GM23338 (cell line): ENCODE measurements at regions not wholly inside any gene's neighbourhood (a gene's known extent, or its start where the extent isn't known, plus 50 kb on each side); places are given as distances from the start of the nearest gene placed in this dataset.

Experiments
- ATAC-seq: fragments of 200-7000 bp; cut with Tn5 transposase; 3 replicates; pipeline ENCODE4 v1.9.1; 2020
- DNase-seq: peaks from one replicate; pipeline ENCODE4 v3.0.0-alpha.2; 2015; ENCODE audit warnings: low spot score
- H2AFZ ChIP-seq: fragments of 200-600 bp; sonication (generic); 2 replicates; pipeline ENCODE4 v1.8.0; 2016; ENCODE audit warnings: antibody characterized with exemption, mild to moderate bottlenecking, moderate library complexity
- H3F3A ChIP-seq: fragments of 200-600 bp; sonication (generic); replicated peaks from 2 replicates; pipeline ENCODE4 v1.8.0; 2017; ENCODE audit warnings: antibody characterized with exemption, mixed run types, low read depth
- H3K27ac ChIP-seq: fragments of 200-600 bp; sonication (generic); 2 replicates; pipeline ENCODE4 v1.6.1; 2016; ENCODE audit warnings: low read depth
- H3K27me3 ChIP-seq: fragments of 200-600 bp; sonication (generic); 2 replicates; pipeline ENCODE4 v1.8.0; 2016; ENCODE audit warnings: mild to moderate bottlenecking, mixed run types, moderate library complexity; ENCODE audit not compliant: insufficient read depth
- H3K36me3 ChIP-seq: fragments of 200-600 bp; sonication (generic); 2 replicates; pipeline ENCODE4 v1.8.0; 2016; ENCODE audit warnings: mild to moderate bottlenecking; ENCODE audit not compliant: insufficient read depth
- H3K4me1 ChIP-seq: fragments of 200-600 bp; sonication (generic); 2 replicates; pipeline ENCODE4 v1.8.0; 2016; ENCODE audit warnings: mild to moderate bottlenecking, moderate library complexity; ENCODE audit not compliant: insufficient read depth
- H3K4me2 ChIP-seq: fragments of 200-600 bp; sonication (generic); 2 replicates; pipeline ENCODE4 v1.7.1; 2017; ENCODE audit warnings: mixed run types
- H3K4me3 ChIP-seq: fragments of 200-600 bp; sonication (generic); 2 replicates; pipeline ENCODE4 v1.6.1; 2016; ENCODE audit warnings: mixed run types
- H3K79me2 ChIP-seq: fragments of 200-600 bp; sonication (generic); replicated peaks from 2 replicates; pipeline ENCODE4 v1.8.0; 2017; ENCODE audit warnings: mild to moderate bottlenecking; ENCODE audit not compliant: insufficient read depth
- H3K9me2 ChIP-seq: fragments of 200-600 bp; sonication (generic); 2 replicates; pipeline ENCODE4 v1.8.0; 2017; ENCODE audit not compliant: insufficient read depth
- H4K20me1 ChIP-seq: fragments of 200-600 bp; sonication (generic); replicated peaks from 2 replicates; pipeline ENCODE4 v1.8.0; 2017; ENCODE audit warnings: mild to moderate bottlenecking; ENCODE audit not compliant: insufficient read depth
- H3K27ac Mint-ChIP-seq: 2 replicates; pipeline ENCODE4 v1.8.0; 2020; ENCODE audit warnings: inconsistent platforms, mild to moderate bottlenecking, moderate library complexity, mixed read lengths
- H3K27me3 Mint-ChIP-seq: 3 replicates; pipeline ENCODE4 v1.8.0; 2022; ENCODE audit warnings: low read depth, mild to moderate bottlenecking, moderate library complexity, mixed read lengths, inconsistent platforms; ENCODE audit not compliant: insufficient read depth, poor library complexity
- H3K36me3 Mint-ChIP-seq: 3 replicates; pipeline ENCODE4 v1.8.0; 2021; ENCODE audit warnings: low read depth, mild to moderate bottlenecking, inconsistent platforms, moderate library complexity, mixed read lengths
- H3K4me1 Mint-ChIP-seq: 3 replicates; pipeline ENCODE4 v1.8.0; 2020; ENCODE audit warnings: mild to moderate bottlenecking, inconsistent platforms, mixed read lengths
- H3K4me3 Mint-ChIP-seq: 3 replicates; pipeline ENCODE4 v1.8.0; 2021; ENCODE audit warnings: moderate library complexity, mild to moderate bottlenecking, inconsistent platforms, mixed read lengths
- H3K9me3 Mint-ChIP-seq: 3 replicates; pipeline ENCODE4 v1.8.0; 2020; ENCODE audit warnings: moderate library complexity, mild to moderate bottlenecking, inconsistent platforms, mixed read lengths
- CREB1 ChIP-seq: fragments of 250-450 bp; sonication (Bioruptor Pico); IDR thresholded peaks from 2 replicates; pipeline ENCODE4 v1.5.0; 2020; ENCODE audit warnings: low read depth, mild to moderate bottlenecking, moderate library complexity
- CTCF ChIP-seq, 2 experiments: fragments of 200-600 bp in 1 of 2; sonication (generic) in 1 of 2; conservative IDR thresholded peaks; 2 replicates each; pipeline versions ENCODE4 v1.5.1 to v1.6.1; 2016 to 2017; ENCODE audit warnings: antibody characterized with exemption in 2 of 2, low read depth in 2 of 2, mild to moderate bottlenecking in 2 of 2, moderate library complexity in 1 of 2
- ETS1 ChIP-seq: IDR thresholded peaks from 2 replicates; pipeline ENCODE4 v1.6.1; 2016; ENCODE audit warnings: antibody characterized with exemption
- EZH2 ChIP-seq: fragments of 200-600 bp; sonication (generic); IDR thresholded peaks from one replicate; pipeline ENCODE4 v1.8.0; 2017; ENCODE audit warnings: antibody characterized with exemption, mild to moderate bottlenecking, low read depth; ENCODE audit not compliant: unreplicated experiment
- EZH2phosphoT487 ChIP-seq: fragments of 200-600 bp; sonication (generic); IDR thresholded peaks from one replicate; pipeline ENCODE4 v1.8.1; 2018; ENCODE audit warnings: antibody characterized with exemption; ENCODE audit not compliant: unreplicated experiment
- JUNB ChIP-seq: IDR thresholded peaks from one replicate; pipeline ENCODE4 v1.6.1; 2016; ENCODE audit warnings: antibody characterized with exemption; ENCODE audit not compliant: unreplicated experiment
- NANOG ChIP-seq: IDR thresholded peaks from 2 replicates; pipeline ENCODE4 v1.6.1; 2016; ENCODE audit warnings: antibody characterized with exemption, borderline replicate concordance
- POLR2AphosphoS5 ChIP-seq: IDR thresholded peaks from 2 replicates; pipeline ENCODE4 v1.6.1; 2016; ENCODE audit warnings: antibody characterized with exemption, low read depth
- REST ChIP-seq: IDR thresholded peaks from one replicate; pipeline ENCODE4 v1.6.1; 2018; ENCODE audit warnings: antibody characterized with exemption; ENCODE audit not compliant: unreplicated experiment
- STAT1 ChIP-seq: IDR thresholded peaks from one replicate; pipeline ENCODE4 v1.6.1; 2016; ENCODE audit warnings: antibody characterized with exemption; ENCODE audit not compliant: unreplicated experiment
- ZNF114 ChIP-seq: fragments of 250-450 bp; sonication (Bioruptor Pico); IDR thresholded peaks from 2 replicates; pipeline ENCODE4 v1.5.0; 2020; ENCODE audit warnings: mild to moderate bottlenecking, moderate library complexity
- ZNF331 ChIP-seq: fragments of 250-450 bp; sonication (Bioruptor Pico); IDR thresholded peaks from 2 replicates; pipeline ENCODE4 v1.5.0; 2020; ENCODE audit warnings: low read depth, mild to moderate bottlenecking, moderate library complexity
- ZNF462 ChIP-seq: fragments of 250-450 bp; sonication (Bioruptor Pico); IDR thresholded peaks from 2 replicates; pipeline ENCODE4 v1.5.0; 2020; ENCODE audit warnings: mild to moderate bottlenecking, moderate library complexity

GRCh38 chr4:187378441-187378840 is 617.1 kb upstream of the ZFP42 start:
- no peaks in the 10 kb centered on the region for H3K9me2 ChIP-seq
- Mint-ChIP-seq H3K36me3 (no peaks in the 10 kb centered on the region), H3K4me1 (no peaks in the 10 kb centered on the region), H3K27me3 (no peaks in the 10 kb centered on the region), H3K9me3 (peaks cover 2% of the 10 kb centered on the region; the same call in 1 of the 3 replicates), H3K27ac (no peak overlapping the region), H3K4me3 (no peak overlapping the region)
- H3K4me2 ChIP-seq = no peak overlapping the region
- no peak overlapping the region for H3K27ac ChIP-seq
- H3F3A ChIP-seq = no peaks in the 10 kb centered on the region
- H2AFZ ChIP-seq = no peak overlapping the region
- no peaks in the 10 kb centered on the region for H3K4me1 ChIP-seq
- no peaks in the 10 kb centered on the region for H3K79me2 ChIP-seq
- ATAC-seq (no peak), DNase-seq (no peak)
- no peak overlapping the region for H3K4me3 ChIP-seq
- no peaks in the 10 kb centered on the region for H3K27me3 ChIP-seq
- no peaks in the 10 kb centered on the region for H4K20me1 ChIP-seq
- H3K36me3 ChIP-seq = no peaks in the 10 kb centered on the region
- TF ChIP-seq ZNF331 (CRISPR knock-in tag) = no peak
- TF ChIP-seq CTCF (conservative IDR thresholded peaks at IDR 0.05; ENCODE audit: low read depth in 2 of 2) = no peak
- TF ChIP-seq JUNB = no peak
- TF ChIP-seq STAT1 = no peak
- no peak for TF ChIP-seq CREB1 (CRISPR knock-in tag)
- TF ChIP-seq NANOG = no peak
- TF ChIP-seq ZNF114 (CRISPR knock-in tag) = no peak
- TF ChIP-seq REST = no peak
- no peak for TF ChIP-seq ZNF462
- no peak for TF ChIP-seq EZH2phosphoT487
- TF ChIP-seq ETS1 = no peak
- TF ChIP-seq POLR2AphosphoS5 = no peak
- no peak for TF ChIP-seq EZH2
